ENCODE measurements at regions not wholly inside any gene's neighbourhood (a gene's known extent, or its start where the extent isn't known, plus 50 kb on each side); places are given as distances from the start of the nearest gene placed in this dataset.

DNA sequence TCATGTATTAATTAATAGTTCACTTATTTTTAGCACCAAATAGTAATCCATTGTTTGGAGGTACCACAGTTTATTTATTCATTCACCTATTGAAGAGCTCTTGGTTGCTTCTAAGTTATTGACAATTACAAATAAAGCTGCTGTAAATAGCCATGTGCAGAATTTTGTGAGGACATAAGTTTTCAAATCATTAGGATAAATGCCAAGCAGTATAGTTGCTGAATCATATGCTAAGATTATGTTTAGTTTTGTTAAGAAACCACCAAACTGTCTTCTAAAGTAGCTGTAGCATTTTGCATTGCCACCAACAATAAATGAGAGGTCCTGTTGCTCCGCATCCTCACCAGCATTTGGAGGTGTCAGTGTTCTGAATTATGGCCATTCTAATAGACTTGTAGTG lies 2126.8 kb downstream of the PCDH9 start:
- WGBS, 3 donors, result 87 to 91% (median 90%) methylated on average over 1 of the region's 1 CpG
- H3K27ac ChIP-seq, result no peak overlapping the region
- intact Hi-C loops (cut with DNase I), result loop anchor here in 1 of 4 donors (5.0 kb wide), 1 partner anchor 1049 kb away; no protein-coding TSS in a partner anchor
- TF ChIP-seq POLR2A (IDR thresholded peaks at IDR 0.05) (no peak), EP300 (IDR thresholded peaks at IDR 0.05) (no peak)
- TF ChIP-seq, protein P1, sequence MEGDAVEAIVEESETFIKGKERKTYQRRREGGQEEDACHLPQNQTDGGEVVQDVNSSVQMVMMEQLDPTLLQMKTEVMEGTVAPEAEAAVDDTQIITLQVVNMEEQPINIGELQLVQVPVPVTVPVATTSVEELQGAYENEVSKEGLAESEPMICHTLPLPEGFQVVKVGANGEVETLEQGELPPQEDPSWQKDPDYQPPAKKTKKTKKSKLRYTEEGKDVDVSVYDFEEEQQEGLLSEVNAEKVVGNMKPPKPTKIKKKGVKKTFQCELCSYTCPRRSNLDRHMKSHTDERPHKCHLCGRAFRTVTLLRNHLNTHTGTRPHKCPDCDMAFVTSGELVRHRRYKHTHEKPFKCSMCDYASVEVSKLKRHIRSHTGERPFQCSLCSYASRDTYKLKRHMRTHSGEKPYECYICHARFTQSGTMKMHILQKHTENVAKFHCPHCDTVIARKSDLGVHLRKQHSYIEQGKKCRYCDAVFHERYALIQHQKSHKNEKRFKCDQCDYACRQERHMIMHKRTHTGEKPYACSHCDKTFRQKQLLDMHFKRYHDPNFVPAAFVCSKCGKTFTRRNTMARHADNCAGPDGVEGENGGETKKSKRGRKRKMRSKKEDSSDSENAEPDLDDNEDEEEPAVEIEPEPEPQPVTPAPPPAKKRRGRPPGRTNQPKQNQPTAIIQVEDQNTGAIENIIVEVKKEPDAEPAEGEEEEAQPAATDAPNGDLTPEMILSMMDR (IDR thresholded peaks at IDR 0.05), result no peak
- H3K4me1 ChIP-seq (ENCODE audit: insufficient read depth), result no peaks in the 10 kb centered on the region
- H3K4me3 ChIP-seq, result no peak overlapping the region
- H3K9me3 ChIP-seq, result no peaks in the 10 kb centered on the region
- H3K36me3 ChIP-seq, result no peaks in the 10 kb centered on the region
- no peak for DNase-seq
- H3K27me3 ChIP-seq, result no peaks in the 10 kb centered on the region

DNA sequence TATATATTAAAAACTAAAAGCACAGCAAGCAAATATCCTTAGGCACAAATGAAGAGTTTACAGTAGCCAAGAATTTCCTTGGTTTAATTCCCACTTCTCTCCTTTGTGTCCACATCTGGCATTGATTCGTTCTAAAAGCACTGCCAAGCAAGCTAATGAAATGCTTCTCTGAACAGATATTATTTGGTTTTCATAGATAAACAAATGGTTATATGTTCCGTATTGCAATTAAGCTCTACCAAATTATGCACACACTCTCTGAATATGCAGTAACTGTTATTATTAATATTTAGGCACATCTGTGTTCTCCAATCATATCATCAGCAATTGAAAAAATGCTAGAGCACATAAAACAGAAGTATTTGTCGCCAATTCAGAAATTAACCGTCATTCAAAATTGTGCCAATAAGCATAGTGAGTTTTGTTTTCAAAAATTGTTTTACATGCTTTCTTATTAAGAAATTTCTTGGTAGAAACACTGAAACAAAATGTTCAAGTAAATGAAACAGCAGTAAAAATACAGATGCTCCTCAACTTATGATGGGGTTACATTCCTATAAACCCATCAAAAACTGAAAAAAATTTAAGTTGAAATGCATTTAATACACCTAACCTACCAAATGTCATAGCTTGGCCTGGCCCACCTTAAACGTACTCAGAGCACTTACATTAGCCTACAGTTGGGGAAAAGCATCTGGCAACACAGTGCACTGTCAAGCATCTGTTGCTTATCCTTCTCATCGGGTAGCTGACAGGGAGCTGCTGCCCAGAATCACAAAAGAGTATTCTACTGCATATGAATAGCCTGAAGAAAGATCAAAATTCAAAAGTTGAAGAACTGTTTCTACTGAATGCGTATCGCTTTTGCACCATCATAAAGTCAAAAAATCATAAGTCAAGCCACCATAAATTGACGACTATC lies 2134.7 kb downstream of the PCDH9 start:
- Histone ChIP-seq H3K4me3 (no peak overlapping the region), H3K4me1 (ENCODE audit: insufficient read depth) (no peaks in the 10 kb centered on the region), H3K9me3 (no peaks in the 10 kb centered on the region), H3K27me3 (no peaks in the 10 kb centered on the region), H3K27ac (no peak overlapping the region), H3K36me3 (no peaks in the 10 kb centered on the region)
- TF ChIP-seq EP300 (IDR thresholded peaks at IDR 0.05) (no peak), POLR2A (IDR thresholded peaks at IDR 0.05) (no peak)
- TF ChIP-seq, protein P1 (IDR thresholded peaks at IDR 0.05), result no peak
- intact Hi-C loops (cut with DNase I), result no loop called here
- 30 to 40% (median 32%) methylated on average over 9 of the region's 9 CpGs for WGBS, 3 donors
- DNase-seq, result no peak

DNA sequence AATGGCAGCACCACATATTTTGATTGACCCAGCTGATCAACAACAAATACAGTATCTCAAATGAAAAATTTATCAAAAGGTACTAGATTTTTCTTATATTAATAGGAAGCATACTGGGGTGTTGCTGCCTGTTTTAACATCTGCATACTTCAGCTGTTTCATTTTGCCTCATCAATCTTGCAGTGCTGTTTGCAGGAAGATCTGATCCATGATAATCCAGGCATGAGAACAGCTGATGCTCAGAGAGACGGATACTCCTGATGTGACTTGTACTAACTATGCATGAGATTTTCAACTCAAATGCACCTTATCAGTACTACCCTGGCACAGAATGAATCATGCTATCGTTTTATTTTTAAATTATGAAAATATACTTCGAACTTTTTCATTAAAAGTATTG lies 2136.8 kb downstream of the PCDH9 start:
- Histone ChIP-seq H3K36me3 (no peaks in the 10 kb centered on the region), H3K27ac (no peak overlapping the region), H3K4me3 (no peak overlapping the region), H3K27me3 (no peaks in the 10 kb centered on the region), H3K4me1 (ENCODE audit: insufficient read depth) (no peaks in the 10 kb centered on the region), H3K9me3 (no peaks in the 10 kb centered on the region)
- 22 to 61% (median 27%) methylated on average over 3 of the region's 3 CpGs for WGBS, 3 donors
- intact Hi-C loops (cut with DNase I), result no loop called here
- TF ChIP-seq POLR2A (IDR thresholded peaks at IDR 0.05), result no peak
- no peak for TF ChIP-seq EP300 (IDR thresholded peaks at IDR 0.05)
- TF ChIP-seq, protein P1 (IDR thresholded peaks at IDR 0.05), result no peak
- DNase-seq, result no peak

DNA sequence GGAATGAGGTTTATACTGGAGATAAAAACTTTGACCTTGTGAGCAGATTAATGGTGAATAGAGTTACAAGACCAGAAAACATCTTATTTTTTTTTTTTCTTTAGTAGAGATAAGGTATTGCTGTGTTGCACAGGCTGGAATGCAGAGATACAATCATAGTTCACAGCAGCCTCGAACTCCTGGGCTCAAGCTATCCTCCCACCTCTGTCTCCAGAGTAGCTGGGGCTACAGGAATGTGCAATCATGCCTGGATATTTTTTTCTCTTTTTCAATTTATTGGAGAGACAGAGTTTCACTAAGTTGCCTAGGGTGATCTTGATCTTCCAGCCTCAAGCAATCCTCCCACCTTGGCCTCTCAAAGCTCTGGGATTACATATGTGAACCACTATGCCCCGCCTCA lies 2139.1 kb downstream of the PCDH9 start:
- intact Hi-C loops (cut with DNase I), result no loop called here
- no peak overlapping the region for H3K27ac ChIP-seq
- H3K4me1 ChIP-seq (ENCODE audit: insufficient read depth), result no peaks in the 10 kb centered on the region
- 49 to 55% (median 52%) methylated on average over 2 of the region's 2 CpGs for WGBS, 3 donors
- no peaks in the 10 kb centered on the region for H3K27me3 ChIP-seq
- TF ChIP-seq EP300 (IDR thresholded peaks at IDR 0.05) (no peak), POLR2A (IDR thresholded peaks at IDR 0.05) (no peak)
- TF ChIP-seq, protein P1 (IDR thresholded peaks at IDR 0.05), result no peak
- no peak overlapping the region for H3K4me3 ChIP-seq
- no peaks in the 10 kb centered on the region for H3K9me3 ChIP-seq
- no peak for DNase-seq
- H3K36me3 ChIP-seq, result no peaks in the 10 kb centered on the region

All from ovary (tissue), 7 donors.